DMS53 treated with DMSO at 0.1 percent for 48 hours (cell line): ENCODE measurements at regions not wholly inside any gene's neighbourhood (a gene's known extent, or its start where the extent isn't known, plus 50 kb on each side); places are given as distances from the start of the nearest gene placed in this dataset.

ENCODE experiments used
- DNase-seq: peaks from one replicate; lab custom pipeline; 2025; ENCODE audit not compliant: unreplicated experiment; lab: John Stamatoyannopoulos, UW

DNA sequence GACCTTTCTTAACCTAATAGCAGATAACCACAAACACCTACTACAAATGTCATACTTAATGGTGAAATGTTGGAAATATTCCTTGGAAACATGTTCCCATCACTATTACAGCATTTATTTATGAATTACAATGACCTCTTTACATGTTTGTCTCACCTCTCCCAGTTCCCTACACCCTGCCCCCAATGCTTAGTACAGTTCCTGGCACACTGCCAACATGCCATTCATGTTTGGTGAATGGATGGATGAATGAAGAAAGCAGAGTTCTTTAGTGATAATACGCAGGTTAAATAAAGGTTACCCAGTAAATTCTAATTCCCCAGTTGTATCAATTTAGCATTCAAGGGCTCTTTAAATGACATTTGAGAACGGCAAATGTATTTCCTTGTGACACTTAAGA, 259.9 kb upstream of the ATP11B start:
- peak; percentile 37 for DNase-seq

DNA sequence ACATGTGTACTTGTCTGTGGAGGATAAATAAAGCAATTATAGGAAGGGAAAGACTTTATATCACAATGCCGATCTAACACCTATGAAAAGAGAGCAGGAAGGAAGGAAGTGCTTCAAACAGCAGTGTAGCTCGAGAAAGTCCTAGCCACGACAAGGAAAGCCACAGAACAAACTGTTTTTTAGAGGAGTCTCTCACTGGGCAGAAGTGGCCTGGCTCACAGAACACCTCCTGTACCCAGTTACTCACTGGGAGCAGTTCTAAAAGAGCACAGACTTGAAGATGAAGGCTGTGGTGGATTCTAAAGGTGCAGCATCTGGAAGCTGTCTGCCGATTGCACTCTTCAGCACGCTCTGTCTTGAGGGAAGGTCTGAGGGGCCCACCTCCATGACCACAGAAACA, 248.8 kb upstream of the ATP11B start:
- DNase-seq, result no peak

DNA sequence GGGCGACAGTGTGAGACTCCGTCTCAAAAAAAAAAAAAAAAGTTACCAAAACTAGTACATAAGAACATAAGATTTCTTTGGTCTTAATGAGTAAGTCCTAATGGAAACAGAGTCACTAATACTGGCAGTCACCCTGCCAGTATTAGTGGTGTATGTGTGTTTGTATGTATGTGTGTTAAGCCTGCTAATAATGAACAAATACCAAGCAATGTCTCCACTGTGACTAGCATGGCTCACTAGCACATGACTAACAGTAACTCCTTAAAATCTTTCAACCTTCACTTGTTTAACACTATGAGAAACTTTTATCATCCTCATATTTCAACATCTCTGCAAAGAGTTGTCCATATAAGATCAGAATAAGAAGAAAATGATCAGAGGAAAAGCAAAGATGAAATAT, 231.0 kb upstream of the ATP11B start:
- no peak for DNase-seq

DNA sequence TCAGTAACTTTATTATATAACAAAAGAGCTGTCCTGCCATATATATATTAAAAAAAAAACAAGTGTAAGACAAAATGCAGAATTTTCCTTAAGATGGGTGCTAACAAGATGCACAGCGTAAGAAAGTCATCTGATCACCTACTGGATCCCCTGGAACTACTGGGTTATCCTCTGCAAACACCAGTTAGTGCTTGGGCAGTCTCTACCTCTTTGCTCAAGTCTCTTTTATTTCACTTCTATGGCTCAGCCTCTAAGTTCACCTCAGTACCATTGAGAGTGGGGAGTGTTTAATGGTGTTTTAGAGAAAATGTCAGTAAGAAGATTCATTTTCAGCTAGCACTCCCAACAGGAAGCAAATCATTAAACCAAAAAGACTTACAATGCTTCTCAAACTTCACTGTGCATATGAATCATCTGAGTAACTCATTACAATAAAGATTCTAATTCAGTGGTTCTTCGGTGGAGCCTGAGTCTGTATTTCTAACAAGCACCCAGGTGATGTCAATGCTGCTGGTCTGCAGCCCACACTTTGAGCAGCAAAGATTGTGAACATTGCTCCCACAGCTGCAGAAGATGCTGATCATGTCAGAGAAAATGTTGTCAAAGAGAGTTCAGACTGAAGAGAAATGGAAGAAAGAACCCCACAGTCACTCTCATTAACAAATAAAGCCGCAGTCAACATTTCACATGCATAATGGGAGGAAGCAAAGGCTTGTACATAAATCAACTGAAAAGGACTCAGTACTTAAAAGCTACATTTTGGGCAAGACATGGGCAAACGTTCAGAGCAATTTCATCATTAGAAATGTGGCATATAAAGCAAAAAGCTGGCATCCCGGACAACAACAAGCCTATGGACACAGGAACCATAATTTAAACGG, 227.1 kb upstream of the ATP11B start:
- no peak for DNase-seq

DNA sequence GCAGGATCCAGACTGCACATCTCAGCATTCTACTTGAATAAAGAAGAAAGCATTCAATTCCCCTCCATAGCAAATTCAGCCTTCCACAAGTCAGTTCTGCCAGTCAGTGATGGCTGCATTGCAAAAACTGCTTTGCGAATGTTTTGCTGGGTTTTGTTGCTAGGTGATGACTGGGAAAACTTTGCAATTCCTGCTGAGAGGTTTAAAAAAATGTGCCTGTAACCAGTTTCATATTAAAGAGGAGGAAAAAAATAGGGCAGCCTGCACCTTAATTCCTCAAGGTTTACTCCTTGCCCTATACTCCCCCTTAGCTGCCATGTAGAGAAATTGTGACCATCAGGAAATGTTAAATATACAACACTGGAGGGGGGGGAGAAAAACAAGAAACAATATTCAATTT, 225.6 kb upstream of the ATP11B start:
- no peak for DNase-seq

DNA sequence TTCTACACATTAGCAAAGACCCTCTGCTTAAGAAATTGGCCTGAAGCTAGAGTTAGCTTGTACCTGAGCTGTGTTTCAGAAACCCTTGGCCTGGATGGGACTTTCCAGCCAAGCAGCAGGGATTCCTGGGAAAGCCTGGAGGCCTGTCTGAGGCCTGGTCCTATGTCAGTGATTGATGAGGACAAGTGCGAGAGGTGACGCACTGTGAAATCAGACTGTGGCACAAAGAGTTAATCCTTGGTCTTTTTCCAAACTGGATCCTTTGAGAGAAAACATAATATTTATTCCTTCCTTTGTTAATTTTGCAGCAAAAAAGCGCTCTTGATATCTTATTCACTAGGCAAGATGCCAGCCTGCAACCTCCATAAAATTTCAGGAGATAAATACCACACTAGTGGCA, 225.0 kb upstream of the ATP11B start:
- no peak for DNase-seq

DNA sequence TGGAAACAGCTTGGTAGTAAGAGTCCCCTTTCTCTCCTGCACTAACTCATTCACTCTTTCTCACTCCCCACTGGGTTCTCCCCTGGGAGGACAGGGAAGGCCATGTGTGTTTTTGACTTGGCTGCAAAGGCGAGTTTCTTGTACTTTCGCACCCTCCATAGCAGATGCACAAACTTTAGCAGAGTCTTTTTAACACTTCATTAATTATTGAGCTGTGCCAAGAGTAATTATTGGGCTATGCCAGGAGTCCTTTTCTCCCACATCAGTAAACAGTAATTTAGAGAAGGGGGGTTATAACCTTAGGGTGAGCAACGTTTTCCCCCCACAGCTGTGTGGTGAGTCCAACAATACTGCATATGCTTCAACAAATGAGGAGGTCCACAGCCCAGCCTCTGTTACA, 224.4 kb upstream of the ATP11B start:
- DNase-seq, result no peak

DNA sequence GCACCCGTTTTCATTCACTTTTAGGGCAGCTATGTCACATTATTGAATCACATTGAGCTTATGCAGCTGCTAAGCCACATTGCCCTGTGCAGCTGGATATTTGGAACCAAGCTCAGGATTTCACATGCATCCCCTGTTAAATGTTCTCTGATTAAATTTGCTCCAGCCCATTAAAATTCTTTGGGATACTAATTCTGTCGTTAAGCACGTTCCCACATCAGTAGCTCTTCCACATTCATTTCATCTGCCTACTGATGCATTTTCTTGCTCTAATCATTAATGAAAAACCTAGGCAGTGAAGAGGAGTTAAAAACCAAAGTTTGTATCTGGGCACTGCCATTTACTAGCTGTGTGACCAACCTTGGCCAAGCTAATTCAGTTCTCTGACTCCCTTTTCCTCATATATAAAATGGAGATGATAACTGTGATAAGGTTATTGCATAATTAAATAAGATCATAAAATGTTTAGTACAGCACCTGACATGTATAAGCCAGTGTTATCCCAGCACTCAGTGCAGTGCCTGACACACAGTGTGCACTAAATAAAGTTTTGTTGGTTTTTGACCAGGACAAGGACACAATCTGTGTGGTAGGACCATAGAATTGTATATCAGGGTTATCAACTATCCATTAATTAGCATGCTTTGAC, 222.2 kb upstream of the ATP11B start:
- DNase-seq, result no peak

DNA sequence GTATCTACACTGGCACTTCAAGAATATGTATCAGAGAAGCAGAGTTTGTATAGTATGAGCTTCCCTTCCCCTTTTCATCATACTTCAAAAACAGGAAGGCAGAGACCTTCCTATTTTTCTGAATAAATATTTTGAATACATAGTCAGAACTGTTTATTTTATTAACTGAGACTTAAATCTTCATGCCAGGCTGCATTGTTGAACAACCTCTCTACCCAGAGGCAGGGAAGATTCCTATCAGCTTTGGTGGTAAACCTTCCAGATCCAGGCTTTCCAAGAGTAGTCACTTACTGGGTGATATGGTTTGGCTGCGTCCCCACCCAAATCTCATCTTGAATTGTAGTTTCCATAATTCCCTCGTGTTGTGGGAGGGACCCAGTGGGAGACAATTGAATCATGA, 217.4 kb upstream of the ATP11B start:
- DNase-seq, result no peak

DNA sequence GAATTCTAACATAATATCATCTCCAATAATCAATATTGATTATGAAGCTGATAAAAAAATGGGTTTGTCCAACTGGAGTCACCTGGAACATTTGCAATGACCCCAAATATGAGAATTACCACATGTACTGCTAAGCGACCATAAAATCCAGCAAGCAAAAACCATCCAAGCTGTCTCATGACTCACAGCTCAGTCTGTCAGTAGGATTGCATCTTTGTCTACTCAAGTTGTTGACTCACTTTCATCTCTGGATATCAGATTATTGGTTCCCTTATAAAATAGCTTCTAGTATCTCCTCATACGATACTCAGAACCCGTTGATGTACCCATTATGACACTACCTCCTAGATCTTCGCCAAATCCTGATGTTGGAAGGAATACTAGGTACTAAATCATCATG, 209.8 kb upstream of the ATP11B start:
- DNase-seq, result no peak

DNA sequence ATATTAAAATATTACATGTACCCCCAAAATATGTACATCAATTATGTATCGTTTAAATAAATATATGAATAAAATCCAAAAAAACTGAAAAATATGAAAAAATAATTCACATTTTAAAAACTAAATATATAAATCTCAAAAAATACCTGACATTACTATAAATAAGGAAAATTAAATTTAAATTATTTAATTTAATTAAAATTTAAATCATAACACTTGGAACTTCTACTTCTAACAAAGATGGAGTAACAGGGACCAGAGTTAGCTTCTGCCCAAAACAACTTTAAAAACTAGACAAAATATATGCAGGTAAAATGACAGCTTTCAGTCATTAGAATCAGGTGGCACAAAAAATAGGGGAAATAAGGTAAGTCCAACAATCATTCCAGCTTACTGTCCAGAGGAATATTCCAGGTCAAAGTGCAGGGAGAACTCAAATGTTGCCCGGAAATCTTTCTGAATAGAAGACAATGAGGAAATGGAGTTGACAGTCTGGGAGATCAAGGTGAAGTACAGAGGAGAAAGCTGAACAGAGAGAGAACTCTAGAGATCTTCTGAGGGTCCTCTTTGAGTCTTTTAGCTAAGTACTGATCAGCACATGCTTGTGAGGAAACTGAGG, 207.7 kb upstream of the ATP11B start:
- DNase-seq, result peak; percentile 30

DNA sequence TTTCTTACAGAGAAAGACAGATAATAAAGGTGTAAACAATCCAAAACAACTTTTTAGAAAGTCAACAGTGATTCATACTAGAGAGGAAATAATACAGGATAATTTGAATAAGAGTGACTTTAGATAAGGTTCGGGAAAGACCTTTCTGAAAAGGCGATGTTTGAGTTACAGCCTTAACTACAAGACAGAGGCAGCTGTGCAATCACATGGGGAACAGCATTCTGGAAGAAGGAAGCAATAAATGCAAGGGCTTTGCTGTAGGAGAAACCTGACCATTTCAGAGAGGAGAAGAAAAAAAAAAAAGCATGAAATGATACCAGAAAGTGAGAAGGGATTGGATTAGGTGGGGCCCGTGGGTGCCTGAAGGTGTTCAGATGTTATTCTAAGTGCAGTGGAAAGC, 200.6 kb upstream of the ATP11B start:
- DNase-seq, result peak; percentile 23

DNA sequence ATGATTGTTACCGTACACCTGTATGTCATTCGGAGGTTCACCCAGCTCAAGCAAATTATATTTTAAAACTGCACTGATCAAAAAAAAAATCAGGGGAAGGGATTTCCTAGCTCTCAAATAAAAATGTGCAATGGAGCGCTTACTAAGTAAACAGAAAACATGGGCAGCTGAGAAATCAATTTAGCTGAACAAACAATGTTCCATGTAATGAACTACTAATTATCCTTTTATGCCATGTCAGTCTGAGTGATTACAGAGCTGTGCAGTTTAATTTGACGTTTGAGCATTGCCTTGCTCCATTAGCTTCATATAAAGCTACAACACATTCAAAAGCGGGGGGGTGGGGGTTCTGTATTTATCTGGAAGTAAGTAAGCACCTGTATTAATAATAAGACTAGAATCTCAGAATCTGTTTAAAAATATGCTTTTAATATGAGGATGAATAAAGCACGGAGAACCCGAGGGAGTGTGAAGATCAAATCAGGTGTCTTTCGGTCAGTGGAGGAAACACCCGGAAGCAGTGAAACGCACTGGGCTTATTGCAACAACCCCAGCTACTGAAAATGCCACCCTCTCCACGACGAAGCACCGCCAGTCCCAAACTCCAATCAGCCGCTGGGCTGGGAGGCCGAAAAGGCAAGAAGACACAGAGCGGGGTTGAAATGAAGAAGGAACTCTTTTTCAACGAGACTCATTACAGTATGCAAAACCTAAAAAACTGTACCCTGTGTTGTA, 196.5 kb upstream of the ATP11B start:
- DNase-seq, result peak; percentile 19

DNA sequence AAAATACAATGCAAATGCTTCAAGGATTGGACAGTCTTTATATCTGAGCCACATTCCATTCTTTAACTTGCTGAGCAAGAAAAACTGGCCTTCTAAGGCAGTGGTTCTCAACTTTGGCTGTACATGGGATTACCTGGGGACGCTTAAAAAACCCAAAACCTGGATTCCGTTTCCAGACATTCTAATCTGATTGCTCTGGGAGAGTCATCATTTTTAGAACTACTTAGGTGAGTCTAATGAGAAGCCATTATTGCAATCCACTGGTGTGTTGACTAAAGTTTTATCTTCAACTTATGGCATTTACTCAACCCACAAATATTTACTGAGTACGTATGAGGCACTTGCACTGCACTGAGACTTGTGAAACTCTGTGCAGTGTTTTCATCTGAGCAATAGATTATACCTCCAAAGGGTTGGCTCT, 195.7 kb upstream of the ATP11B start:
- peak; percentile 5 for DNase-seq

DNA sequence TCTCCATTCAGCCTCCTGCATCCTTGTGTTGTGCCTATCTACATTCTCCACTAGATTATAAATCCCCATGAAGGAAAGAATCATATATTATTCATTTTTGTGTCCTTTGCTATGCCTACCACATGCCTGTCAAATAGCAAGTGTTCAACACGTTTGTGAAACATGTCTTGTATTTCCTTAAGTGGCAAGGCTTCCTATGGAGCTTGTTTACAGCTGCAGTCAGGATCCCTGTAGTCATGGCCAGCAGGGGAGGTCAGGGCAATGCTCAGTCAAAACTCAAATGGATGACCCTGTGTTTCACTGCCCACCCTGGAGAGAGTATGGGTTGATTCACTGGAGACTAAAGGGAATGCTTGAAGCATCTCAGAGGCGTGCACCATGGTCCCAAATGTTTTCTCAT, 191.7 kb upstream of the ATP11B start:
- no peak for DNase-seq

DNA sequence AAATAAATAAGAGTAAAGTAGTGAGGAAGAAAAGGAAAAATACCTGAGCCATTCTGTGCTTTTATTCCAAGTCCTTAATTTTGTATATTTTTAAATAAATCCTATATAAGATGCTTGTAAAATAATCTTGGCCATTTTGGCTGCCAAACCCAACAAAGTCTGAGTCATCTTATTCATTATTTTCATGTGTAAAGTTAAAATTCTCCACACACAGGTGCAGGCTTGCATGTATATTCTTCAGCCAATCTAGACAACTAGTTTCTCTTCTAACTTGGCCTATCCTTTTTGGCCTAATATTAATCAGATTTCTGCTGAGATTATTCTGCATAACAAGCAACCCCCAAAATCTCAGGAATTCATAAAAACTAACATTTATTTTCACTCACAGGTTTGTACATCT, 189.8 kb upstream of the ATP11B start:
- DNase-seq, result no peak

DNA sequence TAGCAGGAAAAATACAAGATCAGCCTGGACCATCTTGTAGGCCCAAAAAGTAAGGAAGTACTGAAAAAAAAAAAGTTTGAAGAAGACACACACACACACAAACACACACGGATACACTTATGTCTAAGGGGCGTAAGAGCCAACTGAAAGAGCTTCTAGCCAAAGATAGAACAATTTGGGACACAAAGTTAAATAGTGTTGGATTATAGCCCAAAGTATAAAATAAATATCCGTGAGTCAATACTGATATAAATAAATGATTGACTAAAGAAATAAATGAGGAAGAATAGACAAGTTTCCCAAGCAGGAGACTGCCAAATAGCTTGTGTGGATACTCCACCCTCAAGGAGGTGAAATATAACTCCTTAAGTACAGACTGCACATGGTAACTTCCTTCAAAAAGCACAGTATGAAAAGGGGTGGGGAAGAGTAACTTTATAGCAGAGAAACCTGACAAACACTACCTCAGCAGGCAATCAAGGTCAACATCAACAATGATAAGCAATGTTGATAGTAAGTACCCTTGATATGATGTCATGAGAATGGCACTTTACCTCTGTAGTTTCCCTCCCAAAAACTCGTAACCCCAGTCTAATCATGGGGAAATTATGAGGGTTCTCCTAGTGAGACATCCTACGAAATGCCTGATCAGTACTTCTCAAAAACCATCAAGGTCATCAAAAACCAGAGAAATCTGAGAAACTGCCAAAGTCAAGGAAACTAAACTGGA, 187.3 kb upstream of the ATP11B start:
- DNase-seq, result no peak

DNA sequence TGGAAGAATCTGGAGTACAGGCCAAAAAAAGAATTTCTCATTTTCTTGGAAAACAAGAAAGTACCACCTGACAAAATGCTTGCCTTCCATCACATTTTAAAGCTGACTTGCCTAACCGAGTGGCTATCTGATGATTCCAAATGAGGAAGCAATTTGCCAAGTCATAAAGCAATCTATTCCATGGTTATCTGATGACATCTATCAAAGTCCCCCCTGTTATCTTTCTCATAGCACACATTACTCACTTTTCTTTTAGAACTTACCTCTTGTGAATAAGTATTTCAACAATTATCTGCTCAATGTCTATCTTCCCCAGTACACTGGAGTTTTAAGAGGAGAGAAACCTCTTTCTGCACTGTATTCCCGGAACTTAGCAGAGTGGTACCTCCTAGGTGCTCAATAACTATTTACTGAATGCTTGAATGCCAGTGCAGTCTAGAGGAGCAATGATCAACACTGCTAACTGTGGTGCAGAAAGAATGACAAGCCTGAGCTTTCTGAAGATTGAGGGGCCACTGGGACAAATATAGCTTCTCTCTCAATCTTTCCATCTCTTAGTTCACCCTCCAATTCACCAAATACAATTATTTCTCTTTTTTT, 186.3 kb upstream of the ATP11B start:
- DNase-seq, result peak; percentile 40

DNA sequence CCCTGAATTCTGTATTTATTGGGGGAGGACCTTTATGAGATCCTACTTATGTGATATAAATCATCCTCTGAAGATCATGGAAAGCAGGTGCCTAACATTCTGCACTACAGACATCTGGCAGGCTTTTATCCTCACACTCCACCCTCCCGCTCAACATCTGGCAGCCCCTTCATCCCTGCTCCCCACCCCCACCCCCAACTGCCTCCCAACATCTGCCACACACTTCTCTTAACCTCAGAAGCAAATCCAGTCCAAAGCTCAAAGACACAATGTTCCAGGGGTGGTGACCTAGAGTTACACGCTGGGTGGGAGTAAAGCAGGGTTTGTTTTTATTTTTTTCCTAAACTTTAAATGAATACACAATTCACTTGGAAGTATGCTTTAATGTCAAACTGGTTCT, 184.5 kb upstream of the ATP11B start:
- DNase-seq, result no peak

DNA sequence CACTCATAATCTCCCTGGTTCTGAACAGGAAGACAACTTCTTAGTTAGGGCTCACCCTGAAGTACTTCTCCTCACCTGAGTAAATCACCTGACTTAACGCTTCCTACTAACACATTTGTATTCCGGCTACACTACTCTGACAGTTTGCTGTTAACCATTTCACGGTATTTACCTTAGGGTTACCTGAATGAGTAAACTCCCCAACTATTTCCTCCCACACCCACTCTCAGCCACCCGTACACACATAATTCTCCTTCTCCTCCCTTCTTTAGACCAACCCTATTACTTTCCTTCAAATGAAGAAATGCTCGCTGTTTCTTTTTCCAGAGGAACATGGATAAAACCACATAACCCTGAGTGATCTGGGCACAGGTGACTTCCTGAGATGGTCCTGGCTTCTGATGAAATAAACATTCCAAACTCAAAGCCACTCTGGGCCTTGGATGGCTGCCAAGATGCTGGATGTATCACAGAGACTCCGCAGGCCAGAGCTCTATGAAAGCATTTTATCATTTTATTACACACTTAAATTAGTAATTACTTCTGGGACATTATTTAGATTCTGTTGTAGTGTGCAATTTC, 183.6 kb upstream of the ATP11B start:
- DNase-seq, result peak; percentile 68
